OCI-LY7 (cell line): ENCODE measurements at regions not wholly inside any gene's neighbourhood (a gene's known extent, or its start where the extent isn't known, plus 50 kb on each side); places are given as distances from the start of the nearest gene placed in this dataset.

Experiments
- EZH2phosphoT487 ChIP-seq: fragments of 200-600 bp; sonication (generic); IDR thresholded peaks from 2 replicates; pipeline ENCODE4 v1.6.1; 2018; ENCODE audit warnings: low read depth, borderline replicate concordance, mild to moderate bottlenecking, mixed run types, antibody characterized with exemption, low read length, moderate library complexity, mixed read lengths
- TF ChIP-seq, protein P1 (sequence below): fragments of 200-600 bp; sonication (generic); conservative IDR thresholded peaks from 2 replicates; pipeline ENCODE4 v1.5.1; 2014; ENCODE audit warnings: mild to moderate bottlenecking, antibody characterized with exemption, low read length, moderate library complexity, mixed read lengths

DNA sequence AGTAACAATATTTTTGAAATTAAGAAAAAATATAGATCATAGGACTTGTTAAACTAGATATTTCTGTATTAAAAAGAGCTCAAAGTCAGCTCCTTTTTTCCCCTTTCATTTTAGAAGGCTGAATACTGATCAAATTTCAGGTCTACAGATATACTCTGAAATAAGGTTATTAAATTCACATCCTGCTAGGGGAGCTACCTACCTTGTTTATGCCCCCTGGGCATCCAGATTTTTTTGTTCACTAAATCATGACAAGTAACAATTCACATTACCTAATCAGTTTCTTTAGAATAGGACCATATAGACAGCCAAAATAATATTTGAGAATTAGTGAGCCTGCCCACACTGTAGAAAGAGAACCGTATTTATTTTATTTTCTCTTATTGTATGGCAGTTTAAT is 276.2 kb downstream of the USP25 start:
- TF ChIP-seq, protein P1, sequence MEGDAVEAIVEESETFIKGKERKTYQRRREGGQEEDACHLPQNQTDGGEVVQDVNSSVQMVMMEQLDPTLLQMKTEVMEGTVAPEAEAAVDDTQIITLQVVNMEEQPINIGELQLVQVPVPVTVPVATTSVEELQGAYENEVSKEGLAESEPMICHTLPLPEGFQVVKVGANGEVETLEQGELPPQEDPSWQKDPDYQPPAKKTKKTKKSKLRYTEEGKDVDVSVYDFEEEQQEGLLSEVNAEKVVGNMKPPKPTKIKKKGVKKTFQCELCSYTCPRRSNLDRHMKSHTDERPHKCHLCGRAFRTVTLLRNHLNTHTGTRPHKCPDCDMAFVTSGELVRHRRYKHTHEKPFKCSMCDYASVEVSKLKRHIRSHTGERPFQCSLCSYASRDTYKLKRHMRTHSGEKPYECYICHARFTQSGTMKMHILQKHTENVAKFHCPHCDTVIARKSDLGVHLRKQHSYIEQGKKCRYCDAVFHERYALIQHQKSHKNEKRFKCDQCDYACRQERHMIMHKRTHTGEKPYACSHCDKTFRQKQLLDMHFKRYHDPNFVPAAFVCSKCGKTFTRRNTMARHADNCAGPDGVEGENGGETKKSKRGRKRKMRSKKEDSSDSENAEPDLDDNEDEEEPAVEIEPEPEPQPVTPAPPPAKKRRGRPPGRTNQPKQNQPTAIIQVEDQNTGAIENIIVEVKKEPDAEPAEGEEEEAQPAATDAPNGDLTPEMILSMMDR: no peak
- TF ChIP-seq EZH2phosphoT487: no peak
